A673 (cell line): ENCODE measurements at regions not wholly inside any gene's neighbourhood (a gene's known extent, or its start where the extent isn't known, plus 50 kb on each side); places are given as distances from the start of the nearest gene placed in this dataset.

Source experiments
- CTCF ChIP-seq: fragments of 300-800, 200-600 bp; sonication (generic); conservative IDR thresholded peaks from 2 replicates; pipeline ENCODE4 v1.5.1; 2017; ENCODE audit warnings: low read depth, mild to moderate bottlenecking, antibody characterized with exemption, low read length, moderate library complexity, mixed read lengths
- EZH2 ChIP-seq: fragments of 200-600 bp; sonication (generic); IDR thresholded peaks from 2 replicates; pipeline ENCODE4 v1.6.1; 2017; ENCODE audit warnings: borderline replicate concordance, low read depth, mild to moderate bottlenecking, mixed read lengths, antibody characterized with exemption, low read length; ENCODE audit not compliant: poor library complexity, severe bottlenecking

GRCh38 chr3:154864947-154865346, 215.2 kb upstream of the MME start:
- TF ChIP-seq CTCF (no peak), EZH2 (no peak)
